HepG2 (cell line): ENCODE measurements at regions not wholly inside any gene's neighbourhood (a gene's known extent, or its start where the extent isn't known, plus 50 kb on each side); places are given as distances from the start of the nearest gene placed in this dataset.

ENCODE experiments used
- ATAC-seq: fragments of 200-7000 bp; cut with Tn5 transposase; 3 replicates; pipeline ENCODE4 v1.9.1; 2020; ENCODE audit warnings: mild to moderate bottlenecking, moderate library complexity
- BruUV-seq: library from RNA; stranded (reverse); fragments of 400-500 nt; replicated peaks from 2 replicates; lab custom pipeline; 2021; lab: Mats Ljungman, UMichigan
- CTCF ChIA-PET: fragments of 300-600 bp; formaldehyde crosslinking; extraction: SDS; loops from one replicate; lab custom pipeline; 2021; ENCODE audit warnings: low total read pairs, inconsistent platforms, low intra/inter-chr PET ratio; lab: Yijun Ruan, JAX
- POLR2A ChIA-PET: fragments of 350-600 bp; sonication (Branson Sonifier 250); formaldehyde crosslinking; loops from one replicate; lab custom pipeline; 2020; ENCODE audit warnings: antibody characterized with exemption, inconsistent platforms; lab: Yijun Ruan, JAX
- DNase-seq: peaks from one replicate; pipeline ENCODE4 v3.0.0-alpha.2; 2015; ENCODE audit warnings: low spot score
- FAIRE-seq: peaks from 3 replicates; lab custom pipeline; 2011; peaks lifted over from hg19 to GRCh38; lab: Jason Lieb, UNC
- H2AFZ ChIP-seq: one replicate; pipeline ENCODE4 v1.6.1; 2011; ENCODE audit warnings: low read length, inconsistent platforms
- H3K27ac ChIP-seq: fragments of 300-600 bp; 3 replicates; pipeline ENCODE4 v1.8.0; 2011; ENCODE audit warnings: mixed run types, mild to moderate bottlenecking, mixed read lengths, low read length, inconsistent platforms; ENCODE audit not compliant: insufficient read depth; ENCODE audit errors: extremely low read length
- H3K27me3 ChIP-seq, 2 experiments: fragments of 200-600 bp in 1 of 2; 2 replicates in 1 of 2; 3 replicates in 1 of 2; pipeline versions ENCODE4 v1.6.0 to v1.8.0; 2011; ENCODE audit warnings: low read length in 2 of 2, mild to moderate bottlenecking in 2 of 2, moderate library complexity in 2 of 2, inconsistent platforms in 1 of 2; ENCODE audit not compliant: insufficient read depth in 2 of 2, control insufficient read depth in 1 of 2
- H3K36me3 ChIP-seq, 2 experiments: fragments of 200-600 bp in 1 of 2; replicated peaks in 1 of 2; 2 replicates in 1 of 2; 3 replicates in 1 of 2; pipeline versions ENCODE4 v1.5.1 to v1.8.0; 2011; ENCODE audit warnings: low read length in 2 of 2, inconsistent platforms in 1 of 2; ENCODE audit not compliant: insufficient read depth in 2 of 2, control insufficient read depth in 1 of 2
- H3K4me1 ChIP-seq: 2 replicates; pipeline ENCODE4 v1.5.1; 2012; ENCODE audit warnings: low read length, inconsistent platforms; ENCODE audit not compliant: insufficient read depth
- H3K4me2 ChIP-seq: 2 replicates; pipeline ENCODE4 v1.6.0; 2011; ENCODE audit warnings: low read depth, low read length, inconsistent platforms
- H3K4me3 ChIP-seq, 3 experiments: fragments of 200-600 bp in 1 of 3; sonication (generic), shearing (Covaris generic) in 1 of 3; replicated peaks in 1 of 3; 2 replicates each; pipeline ENCODE4 v1.5.1; 2011 to 2016; ENCODE audit warnings: low read length in 3 of 3, inconsistent platforms in 2 of 3, low read depth in 2 of 3, mild to moderate bottlenecking in 2 of 3, control low read depth in 1 of 3, mixed read lengths in 1 of 3; ENCODE audit not compliant: insufficient read depth in 1 of 3
- H3K79me2 ChIP-seq: one replicate; pipeline ENCODE4 v1.6.1; 2011; ENCODE audit warnings: low read length, inconsistent platforms; ENCODE audit not compliant: insufficient read depth
- H3K9ac ChIP-seq: 2 replicates; pipeline ENCODE4 v1.6.0; 2011; ENCODE audit warnings: mild to moderate bottlenecking, low read depth, low read length, inconsistent platforms; ENCODE audit not compliant: insufficient read depth
- H3K9me3 ChIP-seq: 2 replicates; pipeline ENCODE4 v1.5.1; 2012; ENCODE audit warnings: mild to moderate bottlenecking, low read length
- H4K20me1 ChIP-seq: 2 replicates; pipeline ENCODE4 v1.6.0; 2011; ENCODE audit warnings: inconsistent platforms, mild to moderate bottlenecking, low read length, moderate library complexity; ENCODE audit not compliant: insufficient read depth
- ARNTL ChIP-seq: sonication (generic); formaldehyde crosslinking; IDR thresholded peaks from 2 replicates; pipeline ENCODE4 v1.4.0; 2020; ENCODE audit warnings: mild to moderate bottlenecking, missing genetic modification reagents
- CBFB ChIP-seq: sonication (generic); formaldehyde crosslinking; IDR thresholded peaks from 2 replicates; pipeline ENCODE4 v1.4.0; 2020; ENCODE audit warnings: missing genetic modification reagents
- CEBPZ ChIP-seq: IDR thresholded peaks from 2 replicates; pipeline ENCODE4 v1.6.1; 2012; ENCODE audit warnings: low read length, improper control_type of control experiment
- HNF1A ChIP-seq, 2 experiments: sonication (generic) in 1 of 2; formaldehyde crosslinking in 1 of 2; IDR thresholded peaks; 2 replicates each; pipeline versions ENCODE4 v1.4.0 to v1.6.1; 2016 to 2020; ENCODE audit warnings: borderline replicate concordance in 1 of 2, low read depth in 1 of 2, mild to moderate bottlenecking in 1 of 2, missing genetic modification reagents in 1 of 2
- NFKB2 ChIP-seq: sonication (generic); formaldehyde crosslinking; IDR thresholded peaks from 2 replicates; pipeline ENCODE4 v1.4.0; 2020; ENCODE audit warnings: missing genetic modification reagents, borderline replicate concordance
- NONO ChIP-seq, 2 experiments: fragments of 450-650 bp in 1 of 2; sonication (generic) in 1 of 2; formaldehyde crosslinking in 1 of 2; IDR thresholded peaks in 1 of 2; conservative IDR thresholded peaks in 1 of 2; 2 replicates each; pipeline versions ENCODE4 v1.6.1 to v1.8.0; 2017 to 2022; ENCODE audit warnings: mild to moderate bottlenecking in 1 of 2, missing genetic modification reagents in 1 of 2, moderate library complexity in 1 of 2
- NR2F1 ChIP-seq, 2 experiments: fragments of 450-650 bp in 1 of 2; formaldehyde crosslinking in 1 of 2; IDR thresholded peaks; 2 replicates each; pipeline versions ENCODE4 v1.5.0 to v1.6.1; 2016 to 2020; ENCODE audit warnings: mild to moderate bottlenecking in 1 of 2, missing compliant biosample characterization in 1 of 2, missing genetic modification reagents in 1 of 2, moderate library complexity in 1 of 2
- NRL ChIP-seq: sonication (generic); formaldehyde crosslinking; IDR thresholded peaks from 2 replicates; pipeline ENCODE4 v1.5.0; 2020; ENCODE audit warnings: missing genetic modification reagents, mild to moderate bottlenecking, moderate library complexity, borderline replicate concordance
- SIN3B ChIP-seq: fragments of 150-350 bp; IDR thresholded peaks from 2 replicates; pipeline ENCODE4 v1.6.1; 2014; ENCODE audit warnings: low read length
- ZC3H13 ChIP-seq: sonication (generic); formaldehyde crosslinking; IDR thresholded peaks from 2 replicates; pipeline ENCODE4 v1.8.1; 2023; ENCODE audit warnings: mild to moderate bottlenecking, missing genetic modification reagents, moderate library complexity
- ZNF768 ChIP-seq: sonication (generic); formaldehyde crosslinking; IDR thresholded peaks from 2 replicates; pipeline ENCODE4 v1.4.0; 2020; ENCODE audit warnings: missing genetic modification reagents
- WGBS: methylation state at CpG from one replicate; pipeline ENCODE4 v1.1.6; 2017; ENCODE audit warnings: low lambda C conversion rate; 5-methylcytosine and 5-hydroxymethylcytosine counted together
- in situ Hi-C: cut with HindIII; loops from 2 replicates; pipeline ENCODE4 v1.10.0; 2017; ENCODE audit warnings: low pct_unique_long_range_greater_than_20kb; ENCODE audit not compliant: extremely low pct_ligation_motif_present
- intact Hi-C: fragments of 100-400 bp; cut with micrococcal nuclease; formaldehyde crosslinking; loops from one replicate; pipeline ENCODE4 v1.10.0; 2022; ENCODE audit not compliant: unreplicated experiment

- no peak for ATAC-seq
- Histone ChIP-seq H3K4me1 (no peaks in the 10 kb centered on the region), H3K9me3 (no peaks in the 10 kb centered on the region), H3K4me3 (no peak overlapping the region), H4K20me1 (no peaks in the 10 kb centered on the region), H3K27ac (no peak overlapping the region), H3K36me3 (no peaks in the 10 kb centered on the region), H3K4me2 (no peak overlapping the region), H3K9ac (no peak overlapping the region), H3K27me3 (no peaks in the 10 kb centered on the region), H2AFZ (no peak overlapping the region), H3K79me2 (no peaks in the 10 kb centered on the region)
- in situ Hi-C loops = no loop called here
- BruUV-seq = no TSS peak
- no peak for FAIRE-seq
- CTCF ChIA-PET = no interaction called here
- 10% methylated on average over 2 of the region's 2 CpGs for WGBS
- POLR2A ChIA-PET = no interaction called here
- TF ChIP-seq CEBPZ (no peak), ZNF768 (CRISPR knock-in tag) (no peak), NFKB2 (CRISPR knock-in tag) (no peak), ZC3H13 (CRISPR knock-in tag) (no peak), SIN3B (no peak), HNF1A (IDR thresholded peaks at IDR 0.05; ENCODE audit: low read depth) (no peak), HNF1A (CRISPR knock-in tag; IDR thresholded peaks at IDR 0.05; ENCODE audit: borderline replicate concordance) (no peak), ARNTL (CRISPR knock-in tag) (no peak), CBFB (CRISPR knock-in tag) (no peak), NRL (no peak), NR2F1 (CRISPR knock-in tag; IDR thresholded peaks at IDR 0.05) (no peak), NONO (IDR thresholded peaks at IDR 0.05) (no peak), NONO (CRISPR knock-in tag; conservative IDR thresholded peaks at IDR 0.05) (no peak)
- intact Hi-C loops = no loop called here
- DNase-seq = no peak
Measured at GRCh38 chr2:40955042-40955441, 503.2 kb upstream of the SLC8A1 start.
